ENCODE measurements at regions not wholly inside any gene's neighbourhood (a gene's known extent, or its start where the extent isn't known, plus 50 kb on each side); places are given as distances from the start of the nearest gene placed in this dataset.

DNA sequence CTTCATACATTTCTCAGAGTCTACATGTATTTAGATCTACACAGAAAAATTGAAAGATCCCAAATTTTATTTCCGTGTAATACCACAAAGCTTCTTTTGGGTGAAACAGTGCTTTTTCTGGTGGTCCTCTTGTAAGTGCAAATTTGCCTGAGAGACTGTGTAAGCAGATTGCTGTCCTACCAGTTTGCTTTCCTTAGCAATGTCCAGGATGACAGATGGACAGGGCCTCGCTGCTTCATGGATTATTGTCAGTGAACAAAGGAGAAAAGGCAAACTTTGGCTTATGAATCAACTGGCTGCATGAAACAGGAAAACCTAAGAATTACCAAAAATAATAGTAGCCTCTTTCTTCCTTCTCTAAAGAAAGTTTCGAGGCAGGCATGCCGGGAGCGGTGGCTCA, 82.6 kb upstream of the UBE2E1 start:
- Histone ChIP-seq H3K4me2 (ENCODE audit: low read depth, low read length, poor library complexity, severe bottlenecking) (no peak overlapping the region), H3K4me3 (ENCODE audit: insufficient read depth, low read length, poor library complexity, severe bottlenecking) (no peak overlapping the region), H3K79me2 (ENCODE audit: insufficient read depth, low read length) (no peaks in the 10 kb centered on the region), H3K9me3 (ENCODE audit: insufficient read depth, low read length) (no peaks in the 10 kb centered on the region; the same call in 1 of the 2 replicates), H3K9ac (ENCODE audit: low read length) (no peak overlapping the region), H3F3A (ENCODE audit: insufficient read depth) (no peaks in the 10 kb centered on the region), H3K27me3 (ENCODE audit: low read length) (no peaks in the 10 kb centered on the region), H3K27ac (ENCODE audit: low read depth, low read length) (no peak overlapping the region), H3K9me2 (replicated peaks; ENCODE audit: insufficient read depth, low read length) (no peaks in the 10 kb centered on the region), H2AFZ (ENCODE audit: low read depth, low read length, severe bottlenecking) (no peak overlapping the region), H4K20me1 (ENCODE audit: low read depth, low read length) (no peaks in the 10 kb centered on the region), H3K36me3 (ENCODE audit: low read length) (no peaks in the 10 kb centered on the region)
- no peak for TF ChIP-seq EZH2phosphoT487 (conservative IDR thresholded peaks at IDR 0.05; ENCODE audit: low read length)
- TF ChIP-seq, protein P1, sequence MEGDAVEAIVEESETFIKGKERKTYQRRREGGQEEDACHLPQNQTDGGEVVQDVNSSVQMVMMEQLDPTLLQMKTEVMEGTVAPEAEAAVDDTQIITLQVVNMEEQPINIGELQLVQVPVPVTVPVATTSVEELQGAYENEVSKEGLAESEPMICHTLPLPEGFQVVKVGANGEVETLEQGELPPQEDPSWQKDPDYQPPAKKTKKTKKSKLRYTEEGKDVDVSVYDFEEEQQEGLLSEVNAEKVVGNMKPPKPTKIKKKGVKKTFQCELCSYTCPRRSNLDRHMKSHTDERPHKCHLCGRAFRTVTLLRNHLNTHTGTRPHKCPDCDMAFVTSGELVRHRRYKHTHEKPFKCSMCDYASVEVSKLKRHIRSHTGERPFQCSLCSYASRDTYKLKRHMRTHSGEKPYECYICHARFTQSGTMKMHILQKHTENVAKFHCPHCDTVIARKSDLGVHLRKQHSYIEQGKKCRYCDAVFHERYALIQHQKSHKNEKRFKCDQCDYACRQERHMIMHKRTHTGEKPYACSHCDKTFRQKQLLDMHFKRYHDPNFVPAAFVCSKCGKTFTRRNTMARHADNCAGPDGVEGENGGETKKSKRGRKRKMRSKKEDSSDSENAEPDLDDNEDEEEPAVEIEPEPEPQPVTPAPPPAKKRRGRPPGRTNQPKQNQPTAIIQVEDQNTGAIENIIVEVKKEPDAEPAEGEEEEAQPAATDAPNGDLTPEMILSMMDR (IDR thresholded peaks at IDR 0.05; ENCODE audit: insufficient read depth, low read length, poor library complexity, severe bottlenecking) = no peak

- Histone ChIP-seq H4K20me1 (ENCODE audit: low read depth, low read length) (no peaks in the 10 kb centered on the region), H2AFZ (ENCODE audit: low read depth, low read length, severe bottlenecking) (no peak overlapping the region), H3K27ac (ENCODE audit: low read depth, low read length) (no peak overlapping the region; the same call in 1 of the 2 replicates), H3K79me2 (ENCODE audit: insufficient read depth, low read length) (no peaks in the 10 kb centered on the region), H3K9me2 (replicated peaks; ENCODE audit: insufficient read depth, low read length) (no peaks in the 10 kb centered on the region), H3K4me3 (ENCODE audit: insufficient read depth, low read length, poor library complexity, severe bottlenecking) (no peak overlapping the region), H3K27me3 (ENCODE audit: low read length) (no peaks in the 10 kb centered on the region), H3K9me3 (ENCODE audit: insufficient read depth, low read length) (no peaks in the 10 kb centered on the region; the same call in 1 of the 2 replicates), H3F3A (ENCODE audit: insufficient read depth) (no peaks in the 10 kb centered on the region), H3K36me3 (ENCODE audit: low read length) (no peaks in the 10 kb centered on the region), H3K9ac (ENCODE audit: low read length) (no peak overlapping the region), H3K4me2 (ENCODE audit: low read depth, low read length, poor library complexity, severe bottlenecking) (no peak overlapping the region)
- no peak for TF ChIP-seq EZH2phosphoT487 (conservative IDR thresholded peaks at IDR 0.05; ENCODE audit: low read length)
- TF ChIP-seq, protein P1 (IDR thresholded peaks at IDR 0.05; ENCODE audit: insufficient read depth, low read length, poor library complexity, severe bottlenecking) = no peak
Measured at GRCh38 chr3:23723930-23724329, 81.8 kb upstream of the UBE2E1 start.

GRCh38 chr3:23726811-23727548, 78.8 kb upstream of the UBE2E1 start:
- no peak overlapping the region for H2AFZ ChIP-seq (ENCODE audit: low read depth, low read length, severe bottlenecking)
- no peak for TF ChIP-seq EZH2phosphoT487 (conservative IDR thresholded peaks at IDR 0.05; ENCODE audit: low read length)
- TF ChIP-seq, protein P1 (IDR thresholded peaks at IDR 0.05; ENCODE audit: insufficient read depth, low read length, poor library complexity, severe bottlenecking) = no peak

More at GRCh38 chr3:23726811-23727548, 78.8 kb upstream of the UBE2E1 start:
- H3K9me2 ChIP-seq (replicated peaks; ENCODE audit: insufficient read depth, low read length) = no peaks in the 10 kb centered on the region
- H3K4me2 ChIP-seq (ENCODE audit: low read depth, low read length, poor library complexity, severe bottlenecking) = no peak overlapping the region
- H3K79me2 ChIP-seq (ENCODE audit: insufficient read depth, low read length) = no peaks in the 10 kb centered on the region
- H3F3A ChIP-seq (ENCODE audit: insufficient read depth) = no peaks in the 10 kb centered on the region
- no peaks in the 10 kb centered on the region for H4K20me1 ChIP-seq (ENCODE audit: low read depth, low read length)
- no peaks in the 10 kb centered on the region for H3K36me3 ChIP-seq (ENCODE audit: low read length)
- no peaks in the 10 kb centered on the region for H3K27me3 ChIP-seq (ENCODE audit: low read length)
- no peak overlapping the region for H3K9ac ChIP-seq (ENCODE audit: low read length)
- H3K27ac ChIP-seq (ENCODE audit: low read depth, low read length) = no peak overlapping the region
- no peak overlapping the region for H3K4me3 ChIP-seq (ENCODE audit: insufficient read depth, low read length, poor library complexity, severe bottlenecking)
- H3K9me3 ChIP-seq (ENCODE audit: insufficient read depth, low read length) = no peaks in the 10 kb centered on the region; the same call in 1 of the 2 replicates
